Lung (tissue), 11 donors: ENCODE measurements at regions not wholly inside any gene's neighbourhood (a gene's known extent, or its start where the extent isn't known, plus 50 kb on each side); places are given as distances from the start of the nearest gene placed in this dataset.
"Not testable (repeated sequence)": the region's sequence is repeated elsewhere in the genome, so short reads cannot be mapped to it uniquely, and the experiment has no call there.

Experiments used
- ATAC-seq: fragments of 200-7000 bp; cut with Tn5 transposase; one replicate; pipeline ENCODE4 v1.9.1; 2020; ENCODE audit warnings: moderate number of reproducible peaks; ENCODE audit not compliant: insufficient read depth, low FRiP score
- DNase-seq, 3 donors: peaks; one replicate each; pipeline ENCODE4 v3.0.0-alpha.2; 2013 to 2017
- H3K27ac ChIP-seq, 2 donors: one replicate each; pipeline ENCODE4 v1.5.1; 2013; ENCODE audit warnings: mild to moderate bottlenecking in 2 of 2, moderate library complexity in 2 of 2, control low read depth in 1 of 2, inconsistent platforms in 1 of 2, low read depth in 1 of 2, low read length in 1 of 2
- H3K27me3 ChIP-seq, 3 donors: one replicate each; pipeline ENCODE4 v1.5.1; 2013; ENCODE audit warnings: low read length in 2 of 3; ENCODE audit not compliant: control insufficient read depth in 3 of 3, insufficient read depth in 3 of 3
- H3K36me3 ChIP-seq, 4 donors: one replicate each; pipeline ENCODE4 v1.5.1; 2013; ENCODE audit warnings: low read length in 4 of 4, mild to moderate bottlenecking in 1 of 4, moderate library complexity in 1 of 4; ENCODE audit not compliant: control insufficient read depth in 4 of 4, insufficient read depth in 4 of 4
- H3K4me1 ChIP-seq, 5 donors: one replicate each; pipeline ENCODE4 v1.5.1; 2013; ENCODE audit warnings: low read length in 5 of 5, mild to moderate bottlenecking in 2 of 5, moderate library complexity in 1 of 5; ENCODE audit not compliant: control insufficient read depth in 5 of 5, insufficient read depth in 5 of 5
- H3K4me3 ChIP-seq: one replicate; pipeline ENCODE4 v1.5.1; 2013; ENCODE audit warnings: mild to moderate bottlenecking, control low read depth, moderate library complexity
- H3K9ac ChIP-seq, 2 donors: one replicate each; pipeline ENCODE4 v1.5.1; 2013; ENCODE audit warnings: low read length in 2 of 2, control low read depth in 1 of 2; ENCODE audit not compliant: insufficient read depth in 1 of 2
- H3K9me3 ChIP-seq, 4 donors: one replicate each; pipeline ENCODE4 v1.5.1; 2013; ENCODE audit warnings: low read length in 3 of 4, mild to moderate bottlenecking in 1 of 4, moderate library complexity in 1 of 4; ENCODE audit not compliant: control insufficient read depth in 4 of 4, insufficient read depth in 3 of 4
- WGBS, 2 donors: extraction: QIAGEN DNeasy Blood & Tissue Kit; methylation state at CpG; one replicate each; pipeline ENCODE4 v1.1.7; 2013; 5-methylcytosine and 5-hydroxymethylcytosine counted together
- TF ChIP-seq, protein P1 (sequence below): IDR thresholded peaks from 2 replicates; pipeline ENCODE4 v1.5.1; 2012; ENCODE audit warnings: mild to moderate bottlenecking; ENCODE audit errors: control extremely low read depth, extremely low read depth
- donor health status: control.
- donor health status: control.
- donor health status: Bipolar disorder and iron deficiency.
- donor health status: healthy.
- donor health status: DM: yes; HTN: yes; CAD: no.

DNA sequence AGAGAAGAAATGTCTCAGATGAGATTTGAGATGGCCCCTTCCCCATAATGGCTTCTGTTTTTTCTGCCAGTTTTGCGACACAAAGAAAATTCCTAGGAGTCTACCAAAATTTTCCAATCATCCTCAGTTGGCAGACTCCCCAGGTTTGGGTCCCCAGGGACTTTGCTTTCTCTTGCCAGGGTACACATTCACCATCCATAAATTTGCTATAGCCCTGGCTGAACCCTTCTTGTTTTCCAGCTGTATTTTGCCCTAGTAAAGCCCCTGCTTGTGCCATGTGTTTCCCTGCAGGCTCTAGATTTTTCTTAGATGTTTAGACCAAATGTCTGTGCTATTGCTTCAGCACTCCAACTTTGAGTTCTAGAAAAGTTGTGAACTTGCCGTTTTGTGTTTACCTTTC, 283.2 kb downstream of the ANXA1 start:
- Histone ChIP-seq H3K27ac (no peak overlapping the region), H3K4me3 (no peak overlapping the region), H3K27me3 (no peaks in the 10 kb centered on the region), H3K36me3 (no peaks in the 10 kb centered on the region), H3K9me3 (no peaks in the 10 kb centered on the region), H3K4me1 (no peaks in the 10 kb centered on the region), H3K9ac (no peak overlapping the region)
- no peak for DNase-seq
- TF ChIP-seq, protein P1, sequence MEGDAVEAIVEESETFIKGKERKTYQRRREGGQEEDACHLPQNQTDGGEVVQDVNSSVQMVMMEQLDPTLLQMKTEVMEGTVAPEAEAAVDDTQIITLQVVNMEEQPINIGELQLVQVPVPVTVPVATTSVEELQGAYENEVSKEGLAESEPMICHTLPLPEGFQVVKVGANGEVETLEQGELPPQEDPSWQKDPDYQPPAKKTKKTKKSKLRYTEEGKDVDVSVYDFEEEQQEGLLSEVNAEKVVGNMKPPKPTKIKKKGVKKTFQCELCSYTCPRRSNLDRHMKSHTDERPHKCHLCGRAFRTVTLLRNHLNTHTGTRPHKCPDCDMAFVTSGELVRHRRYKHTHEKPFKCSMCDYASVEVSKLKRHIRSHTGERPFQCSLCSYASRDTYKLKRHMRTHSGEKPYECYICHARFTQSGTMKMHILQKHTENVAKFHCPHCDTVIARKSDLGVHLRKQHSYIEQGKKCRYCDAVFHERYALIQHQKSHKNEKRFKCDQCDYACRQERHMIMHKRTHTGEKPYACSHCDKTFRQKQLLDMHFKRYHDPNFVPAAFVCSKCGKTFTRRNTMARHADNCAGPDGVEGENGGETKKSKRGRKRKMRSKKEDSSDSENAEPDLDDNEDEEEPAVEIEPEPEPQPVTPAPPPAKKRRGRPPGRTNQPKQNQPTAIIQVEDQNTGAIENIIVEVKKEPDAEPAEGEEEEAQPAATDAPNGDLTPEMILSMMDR: no peak
- ATAC-seq: no peak
- WGBS, 2 donors: 77 to 86% methylated on average over 2 of the region's 2 CpGs

- 55 to 90% methylated on average over 1 of the region's 1 CpG for WGBS, 2 donors
- ATAC-seq: no peak
- H3K36me3 ChIP-seq: no peaks in the 10 kb centered on the region
- no peak overlapping the region for H3K4me3 ChIP-seq
- H3K27me3 ChIP-seq: no peaks in the 10 kb centered on the region
- no peaks in the 10 kb centered on the region for H3K9me3 ChIP-seq
- TF ChIP-seq, protein P1: no peak
- H3K27ac ChIP-seq: no peak overlapping the region
- no peaks in the 10 kb centered on the region for H3K4me1 ChIP-seq
- no peak for DNase-seq
- no peak overlapping the region for H3K9ac ChIP-seq
Measured at GRCh38 chr9:73437758-73438157, 286.1 kb downstream of the ANXA1 start.

DNA sequence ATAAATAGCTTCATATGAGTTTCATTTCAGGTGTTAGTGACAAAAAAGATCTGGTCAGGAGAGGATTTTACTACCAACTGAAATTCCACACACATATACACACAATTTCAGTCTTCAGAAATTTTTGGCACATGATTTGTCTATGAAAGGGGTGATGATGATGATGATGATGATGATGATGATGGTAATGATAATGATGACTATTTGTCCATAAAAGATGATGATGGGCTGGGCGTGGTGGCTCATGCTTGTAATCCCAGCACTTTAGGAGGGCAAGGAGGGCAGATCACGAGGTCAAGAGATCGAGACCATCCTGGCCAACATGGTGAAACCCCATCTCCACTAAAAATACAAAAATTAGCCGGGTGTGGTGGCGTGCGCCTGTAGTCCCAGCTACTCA, 288.2 kb downstream of the ANXA1 start:
- WGBS, 2 donors: 87 to 92% methylated on average over 3 to 6 of the region's 6 CpGs
- H3K36me3 ChIP-seq, H3K4me3 ChIP-seq, H3K9me3 ChIP-seq, H3K9ac ChIP-seq, H3K4me1 ChIP-seq, DNase-seq, H3K27me3 ChIP-seq, H3K27ac ChIP-seq, ATAC-seq: not testable (repeated sequence)

DNA sequence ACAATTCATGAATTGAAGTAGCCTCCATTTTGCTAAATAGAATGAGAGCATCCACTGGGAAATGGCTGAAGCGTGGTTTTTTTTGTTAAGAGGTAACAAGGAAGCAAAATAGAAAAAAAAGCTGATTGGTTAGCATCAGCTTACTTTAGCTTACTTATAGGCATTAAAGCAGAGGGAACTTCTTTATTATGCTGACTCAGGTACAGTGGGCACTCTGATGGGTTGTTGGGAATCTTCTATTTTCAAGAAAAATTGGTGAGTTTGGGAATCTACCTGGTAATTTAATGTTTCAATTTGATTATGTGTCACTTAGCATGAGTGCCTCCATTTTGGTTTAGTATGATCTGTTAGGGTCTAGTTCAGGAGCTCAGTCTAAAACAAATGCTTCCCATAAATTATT, 289.6 kb downstream of the ANXA1 start:
- TF ChIP-seq, protein P1: no peak
- H3K36me3 ChIP-seq: no peaks in the 10 kb centered on the region
- DNase-seq (no peak), ATAC-seq (no peak)
- no peak overlapping the region for H3K27ac ChIP-seq
- no peaks in the 10 kb centered on the region for H3K4me1 ChIP-seq
- no peaks in the 10 kb centered on the region for H3K9me3 ChIP-seq
- no peak overlapping the region for H3K9ac ChIP-seq
- no peak overlapping the region for H3K4me3 ChIP-seq
- WGBS, 2 donors: 82 to 95% methylated on average over 1 of the region's 1 CpG
- no peaks in the 10 kb centered on the region for H3K27me3 ChIP-seq
